ENCODE measurements at regions not wholly inside any gene's neighbourhood (a gene's known extent, or its start where the extent isn't known, plus 50 kb on each side); places are given as distances from the start of the nearest gene placed in this dataset.

DNA sequence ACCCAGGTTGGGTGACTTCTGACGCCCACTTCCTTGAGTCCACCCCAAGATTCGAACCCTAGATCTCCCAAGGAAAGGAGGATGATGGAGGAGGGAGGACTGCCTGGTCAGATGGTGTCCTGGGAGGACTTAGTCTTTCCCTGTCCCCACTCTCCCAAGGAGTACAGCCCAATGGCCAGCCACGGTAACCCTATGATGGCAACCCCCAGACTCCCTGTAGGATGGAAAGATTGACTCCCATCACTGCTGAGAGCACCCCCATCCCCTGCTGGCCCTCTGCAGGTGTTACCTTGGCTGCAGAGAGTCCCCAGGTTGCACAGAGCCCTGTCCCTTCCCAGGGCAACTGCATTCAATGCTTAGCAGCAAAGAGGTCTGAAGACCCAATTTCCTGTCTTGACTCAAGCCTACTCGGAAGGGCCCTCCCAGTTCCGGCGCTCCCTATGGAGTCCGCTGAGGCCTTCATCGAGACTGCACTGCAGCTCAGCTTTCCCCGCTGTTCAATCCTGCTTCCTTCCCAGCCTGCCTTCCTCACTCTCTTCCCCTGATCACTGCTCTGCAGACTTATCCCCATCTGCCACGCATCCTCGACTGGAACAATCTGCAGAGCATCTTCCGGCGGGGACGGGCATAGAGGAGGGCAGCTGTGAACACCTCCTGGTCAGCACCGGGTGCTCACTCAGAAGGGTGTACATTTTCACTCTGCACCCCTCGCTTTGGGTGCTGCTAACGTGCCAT lies 50.8 kb upstream of the OCM2 start:
- POLR2A ChIA-PET = no interaction called here
- no peaks in the 10 kb centered on the region for H3K36me3 ChIP-seq (ENCODE audit: control insufficient read depth, insufficient read depth, low read length)
- no peak overlapping the region for H3K4me3 ChIP-seq (ENCODE audit: low read depth, low read length)
- H3K27me3 ChIP-seq (ENCODE audit: control insufficient read depth, insufficient read depth, low read length) = no peaks in the 10 kb centered on the region
- no peak for DNase-seq (ENCODE audit: low read depth)
- CTCF ChIA-PET = interaction anchor here (0.9 kb wide), 1 partner anchor 19 kb away, joined by 3 read pairs; no protein-coding TSS in a partner anchor
- TF ChIP-seq, protein P1, sequence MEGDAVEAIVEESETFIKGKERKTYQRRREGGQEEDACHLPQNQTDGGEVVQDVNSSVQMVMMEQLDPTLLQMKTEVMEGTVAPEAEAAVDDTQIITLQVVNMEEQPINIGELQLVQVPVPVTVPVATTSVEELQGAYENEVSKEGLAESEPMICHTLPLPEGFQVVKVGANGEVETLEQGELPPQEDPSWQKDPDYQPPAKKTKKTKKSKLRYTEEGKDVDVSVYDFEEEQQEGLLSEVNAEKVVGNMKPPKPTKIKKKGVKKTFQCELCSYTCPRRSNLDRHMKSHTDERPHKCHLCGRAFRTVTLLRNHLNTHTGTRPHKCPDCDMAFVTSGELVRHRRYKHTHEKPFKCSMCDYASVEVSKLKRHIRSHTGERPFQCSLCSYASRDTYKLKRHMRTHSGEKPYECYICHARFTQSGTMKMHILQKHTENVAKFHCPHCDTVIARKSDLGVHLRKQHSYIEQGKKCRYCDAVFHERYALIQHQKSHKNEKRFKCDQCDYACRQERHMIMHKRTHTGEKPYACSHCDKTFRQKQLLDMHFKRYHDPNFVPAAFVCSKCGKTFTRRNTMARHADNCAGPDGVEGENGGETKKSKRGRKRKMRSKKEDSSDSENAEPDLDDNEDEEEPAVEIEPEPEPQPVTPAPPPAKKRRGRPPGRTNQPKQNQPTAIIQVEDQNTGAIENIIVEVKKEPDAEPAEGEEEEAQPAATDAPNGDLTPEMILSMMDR (IDR thresholded peaks at IDR 0.05; ENCODE audit: insufficient read depth, low read depth, low read length) = no peak

DNA sequence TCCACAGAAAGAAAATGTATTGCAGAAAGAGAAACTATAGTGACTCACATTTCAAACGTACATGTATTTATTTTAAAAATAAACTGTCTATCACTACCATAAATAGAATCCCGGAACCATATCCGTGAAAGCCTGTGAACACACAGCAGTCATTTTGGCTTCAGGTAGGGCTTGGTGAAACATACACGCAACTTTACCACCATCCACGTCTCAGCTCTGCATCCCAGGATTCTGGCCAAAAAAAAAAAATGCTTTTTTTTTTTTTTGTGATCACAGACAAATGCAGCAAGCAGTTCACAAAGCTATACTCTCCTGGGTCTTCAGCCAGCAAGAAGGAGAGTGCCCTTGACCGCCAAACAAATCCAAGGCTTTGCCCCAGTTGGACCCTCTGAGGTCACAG lies 56.8 kb upstream of the OCM2 start:
- TF ChIP-seq, protein P1 (IDR thresholded peaks at IDR 0.05; ENCODE audit: insufficient read depth, low read depth, low read length) = no peak
- no peak overlapping the region for H3K4me3 ChIP-seq (ENCODE audit: low read depth, low read length)
- CTCF ChIA-PET = no interaction called here
- H3K27me3 ChIP-seq (ENCODE audit: control insufficient read depth, insufficient read depth, low read length) = 0 out of 2 replicates have a peak, but pooled peaks cover 1% of the 10 kb centered on the region
- POLR2A ChIA-PET = no interaction called here
- no peaks in the 10 kb centered on the region for H3K36me3 ChIP-seq (ENCODE audit: control insufficient read depth, insufficient read depth, low read length)
- no peak for DNase-seq (ENCODE audit: low read depth)

DNA sequence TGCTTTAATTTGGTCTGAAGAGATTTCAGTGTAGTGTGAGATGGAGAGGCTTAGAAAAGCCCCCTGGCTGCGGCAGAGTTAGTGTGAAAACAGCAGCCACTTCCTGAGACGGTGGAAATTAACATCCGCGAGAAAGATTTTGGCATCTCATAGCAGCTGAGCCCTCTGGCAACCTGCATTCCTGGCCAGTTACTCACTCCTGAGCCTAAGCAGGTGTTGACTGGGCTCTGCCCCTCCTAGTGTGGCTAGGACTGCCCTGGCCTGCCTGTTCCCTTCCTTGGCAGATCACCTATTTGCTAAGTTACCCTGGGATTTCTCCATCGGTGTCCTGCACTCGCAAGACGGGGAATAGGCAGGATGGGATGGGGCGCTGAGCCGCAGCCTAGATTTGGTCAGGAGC lies 57.6 kb upstream of the LMTK2 start:
- Histone ChIP-seq H3K4me3 (ENCODE audit: low read depth, low read length) (no peak overlapping the region), H3K27me3 (ENCODE audit: control insufficient read depth, insufficient read depth, low read length) (0 out of 2 replicates have a peak, but pooled peaks cover 1% of the 10 kb centered on the region), H3K36me3 (ENCODE audit: control insufficient read depth, insufficient read depth, low read length) (no peaks in the 10 kb centered on the region)
- no peak for DNase-seq (ENCODE audit: low read depth)
- TF ChIP-seq, protein P1 (IDR thresholded peaks at IDR 0.05; ENCODE audit: insufficient read depth, low read depth, low read length) = no peak
- POLR2A ChIA-PET = no interaction called here
- CTCF ChIA-PET = no interaction called here

DNA sequence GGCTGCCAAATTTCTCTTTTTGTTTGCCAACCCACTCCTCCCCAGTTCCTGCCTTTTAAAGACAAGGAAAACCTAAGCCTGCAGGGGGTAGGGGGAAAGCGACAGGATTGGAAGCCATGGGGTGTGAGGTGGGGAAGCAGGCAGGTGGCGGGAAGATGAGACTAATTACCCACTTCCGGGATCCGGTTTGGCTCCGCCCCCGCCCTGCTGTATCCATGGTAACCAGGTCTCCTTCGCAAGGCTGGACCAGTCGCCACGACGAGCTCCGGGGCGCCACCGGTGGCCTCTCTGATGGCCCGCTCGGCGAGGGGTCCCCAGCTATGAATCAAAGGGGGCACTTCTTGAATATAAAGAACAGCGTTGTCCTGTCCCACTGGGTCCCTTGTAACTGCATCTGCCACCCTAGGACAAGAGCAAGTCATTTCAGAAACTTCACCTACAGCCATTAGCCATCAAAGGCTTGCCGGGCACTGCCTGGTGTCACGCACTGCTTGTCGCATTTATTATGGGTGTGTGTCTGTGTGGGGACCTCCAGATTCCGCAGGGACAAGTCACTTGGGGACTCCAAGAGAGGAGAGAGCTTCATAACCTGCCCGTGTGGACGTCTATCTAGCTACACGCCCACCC lies 55.4 kb upstream of the LMTK2 start:
- no peak overlapping the region for H3K4me3 ChIP-seq (ENCODE audit: low read depth, low read length)
- POLR2A ChIA-PET = no interaction called here

DNA sequence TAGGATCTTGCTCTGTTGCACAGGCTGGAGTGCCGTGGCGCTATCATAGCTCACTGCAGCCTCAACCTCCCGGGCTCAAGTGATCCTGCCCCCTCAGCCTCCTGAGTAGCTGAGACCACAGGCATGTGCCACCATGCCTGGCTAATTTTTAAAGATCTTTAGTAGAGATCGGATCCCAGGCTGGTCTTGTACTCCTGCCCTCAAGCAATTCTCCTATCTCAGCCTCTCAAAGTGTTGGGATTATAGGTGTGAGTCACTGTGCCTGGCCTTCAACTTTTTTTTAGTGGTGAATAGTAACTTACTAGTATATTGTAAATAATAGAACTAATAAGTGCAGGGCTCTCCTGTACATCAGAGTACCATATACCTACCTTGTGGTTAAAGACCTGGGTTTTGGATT lies 52.1 kb upstream of the LMTK2 start:
- Histone ChIP-seq H3K36me3 (ENCODE audit: control insufficient read depth, insufficient read depth, low read length) (no peaks in the 10 kb centered on the region), H3K4me3 (ENCODE audit: low read depth, low read length) (no peak overlapping the region), H3K27me3 (ENCODE audit: control insufficient read depth, insufficient read depth, low read length) (no peaks in the 10 kb centered on the region)
- ChIA-PET CTCF (no interaction called here), POLR2A (no interaction called here)
- TF ChIP-seq, protein P1 (IDR thresholded peaks at IDR 0.05; ENCODE audit: insufficient read depth, low read depth, low read length) = no peak
- no peak for DNase-seq (ENCODE audit: low read depth)

More for the DNA sequence above, 55.4 kb upstream of the LMTK2 start:
- H3K36me3 ChIP-seq (ENCODE audit: control insufficient read depth, insufficient read depth, low read length) = no peaks in the 10 kb centered on the region
- H3K27me3 ChIP-seq (ENCODE audit: control insufficient read depth, insufficient read depth, low read length) = 0 out of 2 replicates have a peak, but pooled peaks cover 1% of the 10 kb centered on the region
- TF ChIP-seq, protein P1 (IDR thresholded peaks at IDR 0.05; ENCODE audit: insufficient read depth, low read depth, low read length) = no peak
- CTCF ChIA-PET = interaction anchor here (0.6 kb wide), 2 partner anchors 37 to 84 kb away, joined by 3 to 4 read pairs; no protein-coding TSS in a partner anchor
- DNase-seq (ENCODE audit: low read depth) = no peak
